HG03060 (cell line): ENCODE measurements at regions not wholly inside any gene's neighbourhood (a gene's known extent, or its start where the extent isn't known, plus 50 kb on each side); places are given as distances from the start of the nearest gene placed in this dataset.
A peak's percentile ranks its signal among the peaks of the same experiment; 100 is the strongest.
"Not testable (repeated sequence)": the region's sequence is repeated elsewhere in the genome, so short reads cannot be mapped to it uniquely, and the experiment has no call there.

Experiments
- ATAC-seq: cut with Tn5 transposase; IDR thresholded peaks from one replicate; pipeline ENCODE4 v1.9.1; 2021; ENCODE audit warnings: low read depth, moderate number of reproducible peaks; ENCODE audit not compliant: unreplicated experiment

- no peak for ATAC-seq
These were observed 245.7 kb downstream of the C11orf87 start for GRCh38 chr11:109667719-109668118.

GRCh38 chr11:109668973-109669634 lies 247.1 kb downstream of the C11orf87 start:
- ATAC-seq, result no peak

- no peak for ATAC-seq
These were observed 255.2 kb downstream of the C11orf87 start for GRCh38 chr11:109677231-109677630.

- no peak for ATAC-seq
These were observed 255.9 kb downstream of the C11orf87 start for GRCh38 chr11:109677876-109678275.

- ATAC-seq, result no peak
These were observed 258.1 kb downstream of the C11orf87 start for GRCh38 chr11:109680127-109680526.

DNA sequence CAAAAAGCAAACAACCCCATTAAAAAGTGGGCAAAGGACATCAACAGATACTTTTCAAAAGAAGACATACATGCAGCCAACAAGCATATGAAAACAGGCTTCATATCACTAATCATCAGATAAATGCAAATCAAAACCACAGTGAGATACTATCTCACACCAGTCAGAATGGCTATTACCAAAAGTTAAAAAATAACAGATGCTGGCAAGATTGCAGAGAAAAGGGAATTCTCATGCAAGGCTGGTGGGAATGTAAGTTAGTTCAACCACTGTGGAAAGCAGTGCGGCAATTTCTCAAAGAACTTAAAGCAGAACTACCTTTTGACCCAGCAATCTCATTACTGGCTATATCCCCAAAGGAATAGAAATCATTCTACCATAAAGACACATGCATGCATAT lies 260.8 kb downstream of the C11orf87 start:
- ATAC-seq, result not testable (repeated sequence)

DNA sequence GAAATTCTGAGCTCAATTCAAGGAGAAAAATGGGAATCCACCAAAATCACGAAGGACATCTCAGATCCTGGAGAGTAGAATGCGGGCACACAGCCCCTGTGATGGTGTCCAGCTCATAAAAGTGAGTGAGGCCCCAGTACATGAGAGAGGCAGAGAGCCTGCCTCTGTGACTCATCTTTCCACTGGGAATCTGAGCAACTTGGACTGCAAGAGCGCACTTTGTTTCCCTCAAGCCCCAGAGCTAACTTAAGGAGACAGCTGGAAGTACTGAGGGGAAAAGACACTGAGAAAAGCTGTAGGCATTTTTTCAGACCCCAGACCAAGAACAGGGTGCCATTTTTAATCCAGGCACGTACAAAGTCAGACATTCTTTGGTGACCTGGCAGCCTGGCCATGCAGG lies 273.7 kb downstream of the C11orf87 start:
- ATAC-seq, result no peak

GRCh38 chr11:109696191-109696897 lies 274.4 kb downstream of the C11orf87 start:
- ATAC-seq, result no peak

GRCh38 chr11:109697140-109697843 lies 275.3 kb downstream of the C11orf87 start:
- ATAC-seq, result peak; percentile 90

- ATAC-seq, result no peak
These were observed 276.2 kb downstream of the C11orf87 start for GRCh38 chr11:109698237-109698636.

GRCh38 chr11:109704432-109704831 lies 282.4 kb downstream of the C11orf87 start:
- ATAC-seq, result no peak

DNA sequence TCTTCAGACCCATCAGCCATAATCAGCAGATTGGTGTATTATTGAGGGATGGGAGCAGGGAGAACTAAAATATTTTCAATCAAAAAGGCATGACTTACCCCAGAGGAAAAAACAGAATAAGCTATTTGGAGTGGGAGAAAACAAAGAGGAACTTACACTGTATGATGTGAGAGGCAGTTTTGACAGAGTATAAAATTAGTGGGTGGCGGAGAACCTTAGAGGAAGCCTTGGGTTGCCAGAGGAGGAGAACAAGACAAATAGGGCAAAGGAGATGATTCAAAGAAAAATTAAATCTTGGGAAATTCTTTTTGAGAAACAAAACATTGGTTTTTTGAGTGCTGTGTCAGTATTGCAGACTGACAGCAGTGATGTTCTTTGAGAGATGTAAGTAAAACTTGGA lies 285.0 kb downstream of the C11orf87 start:
- no peak for ATAC-seq

DNA sequence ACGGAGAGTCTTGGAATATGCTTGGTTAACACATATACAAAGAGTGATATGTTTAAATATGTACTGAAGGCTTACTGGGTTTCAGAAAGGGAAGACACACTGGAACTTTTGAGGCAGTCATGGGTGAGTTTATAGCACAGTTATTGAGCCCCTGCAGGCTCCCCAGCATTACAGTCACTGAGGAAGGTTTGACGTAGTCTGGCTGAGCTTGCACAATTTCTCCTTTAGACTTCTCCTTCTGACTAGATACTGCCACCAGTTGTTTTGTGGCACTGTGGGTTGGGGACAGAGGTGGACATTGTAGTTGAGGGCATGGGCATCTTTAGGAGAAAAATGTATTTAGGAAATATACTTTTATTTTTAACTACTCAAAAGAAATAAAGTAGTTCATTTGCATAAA lies 285.4 kb downstream of the C11orf87 start:
- ATAC-seq, result no peak

DNA sequence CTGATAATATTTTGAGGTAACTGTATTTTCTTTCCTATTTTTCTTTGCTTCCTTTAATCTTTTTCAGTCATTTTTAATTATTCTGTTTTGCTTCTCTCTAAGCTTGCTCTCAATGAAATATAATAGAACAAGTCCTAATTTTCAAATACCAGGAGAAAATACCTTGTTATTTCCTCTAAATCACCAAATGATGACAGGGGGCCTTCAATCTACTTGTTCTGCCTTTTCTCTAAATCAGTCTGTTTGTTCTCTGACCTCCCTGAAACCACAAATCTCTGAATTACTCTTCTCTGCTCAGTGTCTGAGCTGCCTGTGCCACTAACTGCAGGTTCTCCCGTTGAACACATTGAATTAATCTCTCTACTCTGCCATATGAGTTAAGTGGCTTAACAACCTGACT lies 286.2 kb downstream of the C11orf87 start:
- ATAC-seq, result no peak

- not testable (repeated sequence) for ATAC-seq
These were observed 292.5 kb downstream of the C11orf87 start for GRCh38 chr11:109714444-109714843.

- not testable (repeated sequence) for ATAC-seq
These were observed 293.4 kb downstream of the C11orf87 start for GRCh38 chr11:109715424-109715823.

GRCh38 chr11:109726061-109726460 lies 304.1 kb downstream of the C11orf87 start:
- no peak for ATAC-seq

DNA sequence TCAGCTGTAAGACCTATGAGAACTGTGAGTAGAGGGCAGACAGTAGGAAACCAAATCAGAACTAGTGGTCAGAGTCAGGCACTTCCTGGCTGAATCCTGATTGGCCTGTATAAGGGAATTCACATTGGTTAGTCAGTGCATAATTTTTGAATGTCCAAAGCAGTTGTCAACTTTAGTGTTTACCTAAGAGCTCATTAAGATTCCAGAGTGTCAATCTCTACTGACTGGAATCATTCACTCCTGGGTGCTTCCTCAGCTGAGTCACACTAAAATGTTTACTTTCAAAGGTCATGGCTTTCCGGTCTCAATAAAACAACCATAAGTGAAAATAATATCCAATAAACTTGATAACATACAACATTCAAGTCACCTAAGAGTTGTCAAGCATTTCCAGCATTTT lies 306.1 kb downstream of the C11orf87 start:
- ATAC-seq, result no peak

DNA sequence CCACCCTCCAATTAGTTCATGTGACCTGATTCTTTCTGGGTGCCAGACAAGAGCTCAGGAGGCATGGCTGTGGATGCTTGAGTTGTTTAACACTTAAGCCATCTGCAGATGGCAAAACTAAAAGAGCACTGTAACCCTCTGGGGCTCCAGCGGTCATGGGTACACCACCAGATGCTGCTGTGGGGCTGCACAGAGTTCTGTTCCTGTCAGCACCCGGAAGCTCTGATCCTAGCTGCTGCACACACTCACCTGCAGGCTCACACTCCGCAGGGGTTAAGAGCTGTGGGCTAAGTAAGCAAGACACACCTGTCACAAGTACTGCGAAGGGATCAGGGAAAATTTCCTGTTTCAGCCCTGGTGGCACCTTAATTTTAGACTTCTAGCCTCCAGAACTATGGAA lies 307.8 kb downstream of the C11orf87 start:
- ATAC-seq, result no peak

GRCh38 chr11:109730669-109731068 lies 308.7 kb downstream of the C11orf87 start:
- ATAC-seq, result no peak

DNA sequence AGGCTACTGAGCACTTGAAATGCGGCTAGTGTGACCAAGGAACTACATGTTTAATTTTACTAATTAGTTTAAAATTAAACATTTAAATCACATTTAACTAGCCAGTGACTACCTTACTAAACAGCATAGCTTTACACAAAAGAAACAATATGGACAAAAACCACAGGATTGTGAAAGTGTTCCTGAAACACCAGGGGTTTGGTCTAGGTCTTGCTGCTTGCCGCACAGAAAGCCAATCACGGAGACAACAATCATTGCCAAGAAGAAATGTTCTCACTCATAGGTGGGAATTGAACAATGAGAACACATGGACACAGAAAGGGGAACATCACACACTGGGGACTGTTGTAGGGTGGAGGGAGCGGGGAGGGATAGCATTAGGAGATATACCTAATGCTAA lies 309.5 kb downstream of the C11orf87 start:
- ATAC-seq, result no peak

- ATAC-seq, result no peak
These were observed 311.3 kb downstream of the C11orf87 start for GRCh38 chr11:109733245-109733644.
